ENCODE measurements at regions not wholly inside any gene's neighbourhood (a gene's known extent, or its start where the extent isn't known, plus 50 kb on each side); places are given as distances from the start of the nearest gene placed in this dataset.
"Not testable (repeated sequence)": the region's sequence is repeated elsewhere in the genome, so short reads cannot be mapped to it uniquely, and the experiment has no call there.

DNA sequence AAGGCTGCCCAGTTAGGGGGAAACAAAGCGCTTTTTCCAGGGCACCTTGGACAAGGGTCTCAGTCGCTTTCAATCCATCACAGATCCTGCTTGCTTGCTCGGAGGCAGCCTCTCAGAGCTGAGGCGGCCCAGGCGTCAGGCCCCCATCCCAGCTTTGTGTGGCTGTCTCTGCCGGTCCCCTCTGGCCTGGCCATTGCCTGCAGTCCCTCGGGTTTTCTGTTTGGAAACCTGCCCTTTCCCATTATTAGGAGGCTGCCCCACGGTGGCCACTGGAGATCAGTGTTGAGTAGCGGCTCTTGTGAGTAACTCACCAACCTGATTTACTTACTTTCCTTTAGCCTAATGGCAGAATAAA is 216.1 kb downstream of the GLRX3 start:
- DNase-seq = no peak

DNA sequence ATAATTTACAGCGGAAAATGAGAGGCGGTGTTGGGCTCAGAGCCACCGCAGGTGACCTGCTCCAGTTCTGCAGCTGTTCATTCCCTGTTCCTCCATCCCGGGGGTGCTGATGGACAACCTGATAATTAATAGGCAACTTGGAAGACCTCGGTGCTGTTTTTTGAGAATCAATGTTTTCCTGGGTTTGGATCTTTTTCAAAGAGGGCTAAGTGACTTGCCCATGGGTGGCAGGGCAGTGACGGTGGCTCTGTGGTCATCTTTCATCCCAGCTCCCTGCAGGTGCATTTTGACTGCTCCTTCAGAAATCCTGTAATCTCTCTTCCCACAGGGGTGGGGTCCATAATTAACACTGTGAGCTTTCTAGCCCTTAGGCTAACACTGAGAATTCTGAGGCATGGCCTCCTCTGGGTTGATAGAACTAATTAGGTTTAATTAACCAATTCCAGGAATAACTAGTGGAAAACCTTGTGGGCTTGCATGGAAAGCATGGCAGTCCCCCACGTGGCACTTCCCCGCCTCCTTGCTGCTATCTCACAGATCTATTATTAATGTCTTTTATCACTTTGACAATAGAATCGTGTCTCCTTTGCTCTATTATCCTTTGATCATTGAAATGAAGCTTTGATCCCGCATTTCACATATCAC is 217.9 kb downstream of the GLRX3 start:
- DNase-seq = no peak

- no peak for DNase-seq
These were observed 218.4 kb downstream of the GLRX3 start for GRCh38 chr10:130354573-130354954.

DNA sequence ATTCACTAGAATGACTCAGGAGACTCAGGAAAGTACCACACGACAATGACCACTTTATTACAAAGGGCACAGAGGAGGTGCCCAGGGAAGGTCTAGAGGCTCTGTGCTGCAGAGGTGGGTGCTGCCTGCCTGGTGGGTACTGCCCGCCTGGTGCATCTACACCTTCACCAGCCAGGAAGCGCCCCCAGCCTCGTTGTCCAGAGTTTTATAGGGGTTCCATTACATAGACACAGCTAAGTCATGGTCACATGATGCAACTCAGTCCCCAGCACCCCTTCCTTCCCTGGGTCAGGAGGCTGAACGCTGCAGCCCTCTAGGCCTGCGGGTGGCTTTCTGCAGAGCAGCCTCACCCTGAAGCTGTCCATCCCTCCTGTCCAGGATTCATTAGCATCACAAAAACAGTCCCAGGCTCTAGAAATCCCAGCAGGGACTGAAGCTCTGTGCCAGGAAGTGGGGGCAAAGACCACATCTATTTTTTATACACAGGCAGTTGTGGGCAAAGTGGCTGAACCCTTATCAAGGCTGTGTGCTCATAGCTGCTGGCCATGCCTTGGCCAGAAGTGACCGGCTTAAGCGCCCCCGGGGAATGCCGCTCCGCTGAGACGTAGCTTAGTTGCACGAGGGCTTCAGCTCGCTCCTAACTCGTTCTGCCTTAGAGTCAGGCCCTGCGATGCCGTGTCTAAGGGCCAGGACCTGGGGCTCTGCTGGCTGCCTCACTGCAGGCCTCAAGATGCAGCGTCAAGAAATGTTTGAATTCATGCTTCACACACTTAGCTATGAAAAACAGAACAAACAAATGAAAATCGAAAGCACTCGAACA is 219.0 kb downstream of the GLRX3 start:
- DNase-seq = no peak

DNA sequence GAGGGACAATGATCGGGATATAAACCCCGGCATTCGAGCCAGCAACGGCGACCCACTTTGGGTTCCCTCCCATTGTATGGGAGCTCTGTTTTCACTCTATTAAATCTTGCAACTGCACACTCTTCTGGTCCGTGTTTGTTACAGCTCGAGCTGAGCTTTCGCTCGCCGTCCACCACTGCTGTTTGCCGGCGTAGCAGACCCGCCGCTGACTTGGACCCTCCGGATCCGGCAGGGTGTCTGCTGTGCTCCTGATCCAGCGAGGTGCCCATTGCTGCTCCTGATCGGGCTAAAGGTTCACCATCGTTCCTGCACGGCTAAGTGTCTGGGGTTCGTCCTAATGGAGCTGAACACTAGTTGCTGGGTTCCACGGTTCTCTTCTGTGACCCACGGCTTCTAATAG is 220.2 kb downstream of the GLRX3 start:
- not testable (repeated sequence) for DNase-seq

GRCh38 chr10:130357226-130357625 is 221.0 kb downstream of the GLRX3 start:
- no peak for DNase-seq

DNA sequence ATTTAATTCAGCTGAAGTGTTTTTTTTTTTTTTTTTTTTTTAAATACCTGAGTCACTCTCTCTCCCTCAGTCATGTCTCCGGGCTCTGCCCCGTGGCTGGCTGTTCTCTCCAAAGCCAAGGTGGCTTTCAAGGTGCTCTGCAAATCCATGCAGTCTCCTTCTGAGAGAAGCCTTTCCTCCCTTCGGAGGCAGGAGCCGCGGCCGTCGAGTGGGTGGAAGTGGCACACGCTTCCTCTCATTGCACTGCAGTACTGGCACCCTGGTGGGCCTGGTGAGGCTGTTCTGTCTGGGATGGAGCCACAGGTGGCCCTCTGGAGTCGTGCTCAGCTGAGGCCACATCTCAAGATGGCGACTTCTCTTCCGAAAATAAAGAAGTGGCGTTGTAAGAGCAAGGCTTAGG is 221.8 kb downstream of the GLRX3 start:
- no peak for DNase-seq

- DNase-seq = no peak
These were observed 222.9 kb downstream of the GLRX3 start for GRCh38 chr10:130358981-130359650.

DNA sequence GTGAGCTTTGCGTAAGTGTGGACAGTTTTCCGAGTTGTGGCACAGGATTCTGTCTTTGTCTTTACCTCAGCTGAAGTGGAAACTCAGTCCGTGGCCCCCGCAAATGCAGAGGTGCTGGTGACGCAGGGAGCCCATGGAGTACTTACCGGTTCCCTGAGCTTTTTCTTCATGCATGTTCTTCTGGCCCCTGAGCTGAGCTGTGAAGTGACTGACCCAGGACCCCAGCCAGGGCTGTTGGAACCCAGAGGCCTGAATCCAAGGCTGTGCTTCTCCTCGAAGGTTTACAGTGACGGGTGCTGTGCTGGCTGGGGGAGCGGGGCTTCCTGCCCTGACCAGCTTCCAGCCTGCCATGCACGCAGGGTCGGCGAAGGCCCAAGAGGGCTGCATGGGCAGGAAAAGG is 223.5 kb downstream of the GLRX3 start:
- DNase-seq = no peak

DNA sequence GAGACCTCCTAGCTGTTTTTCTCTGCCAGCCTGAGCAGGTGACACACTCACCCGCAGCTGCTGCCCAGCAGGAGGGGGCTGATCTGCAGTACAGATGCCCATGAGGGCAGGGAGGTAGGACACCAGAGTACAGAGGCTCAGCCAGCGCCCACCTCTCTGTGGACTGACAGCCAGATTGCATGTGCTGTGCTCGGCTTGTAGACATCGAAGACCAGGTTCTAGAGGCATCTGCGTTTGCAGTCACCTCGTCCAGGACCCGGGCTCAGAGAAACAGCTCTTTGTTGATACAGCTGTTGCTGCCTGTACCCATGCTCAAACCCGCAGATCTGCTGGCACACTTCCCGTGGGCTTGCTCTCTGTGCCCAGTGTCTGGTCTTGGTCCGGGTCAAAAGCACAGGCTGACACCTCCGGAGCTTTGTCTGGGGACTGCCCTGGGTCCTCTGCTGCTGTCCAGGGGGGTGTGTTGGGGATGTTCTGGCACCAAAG is 224.7 kb downstream of the GLRX3 start:
- DNase-seq = no peak

DNA sequence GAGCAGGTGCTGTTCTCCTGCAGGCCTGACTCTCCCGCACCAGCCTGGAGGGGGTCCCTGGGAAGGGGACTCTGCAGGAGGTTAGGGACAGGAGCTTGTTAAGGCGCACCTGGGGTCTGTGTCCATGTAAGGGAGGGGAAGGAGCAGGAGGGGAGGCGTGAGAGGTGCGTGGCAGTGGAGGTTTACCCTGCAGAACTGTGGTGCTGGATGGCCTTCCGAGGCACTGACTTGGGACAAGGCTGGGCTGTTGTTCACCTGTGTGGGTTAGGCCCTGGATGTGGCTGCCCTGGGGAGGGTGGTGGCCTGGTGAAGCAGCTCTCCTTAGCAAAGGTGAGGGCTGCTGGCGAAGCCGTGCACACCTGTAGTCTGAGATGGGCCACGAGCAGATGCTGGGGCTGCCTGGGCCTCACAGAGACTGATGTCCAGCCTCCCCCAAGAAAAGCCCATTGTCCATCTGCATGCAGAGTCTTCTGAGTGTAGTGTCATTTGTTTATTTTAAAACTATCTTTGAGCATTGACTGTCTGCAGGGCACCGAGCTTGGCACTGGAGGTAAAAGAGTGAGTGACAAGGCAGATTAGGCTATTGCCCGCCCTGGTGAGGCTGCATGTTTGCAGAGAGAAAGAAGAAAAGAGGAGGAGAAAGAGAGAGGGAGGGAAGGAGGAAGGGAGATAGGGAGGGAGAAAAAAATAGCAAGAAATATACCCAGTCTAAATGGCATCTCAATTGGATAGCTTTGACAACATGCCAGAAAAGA is 225.3 kb downstream of the GLRX3 start:
- DNase-seq = no peak

GRCh38 chr10:130362308-130362761 is 226.1 kb downstream of the GLRX3 start:
- DNase-seq = no peak

DNA sequence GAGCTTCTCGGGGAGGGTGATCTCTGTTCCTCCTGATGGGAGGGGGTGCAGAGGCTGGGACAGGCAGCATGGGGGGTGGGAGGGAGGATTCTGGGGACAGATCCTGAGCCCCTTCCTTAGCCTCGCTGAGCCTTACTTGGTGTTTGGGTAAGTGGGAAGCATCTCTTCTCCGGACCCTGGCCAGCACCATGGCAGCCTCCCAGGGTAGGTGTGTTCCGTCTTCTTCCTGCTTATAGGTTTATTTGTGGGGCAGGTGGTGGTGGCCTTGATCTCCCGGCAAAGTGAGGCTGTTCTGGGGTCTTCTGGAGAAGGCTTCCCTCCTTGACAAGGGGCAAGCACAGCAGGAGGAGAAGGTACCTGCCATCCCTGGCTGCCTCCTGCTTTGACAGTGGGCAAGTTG is 226.9 kb downstream of the GLRX3 start:
- DNase-seq = no peak

GRCh38 chr10:130363899-130364445 is 227.8 kb downstream of the GLRX3 start:
- DNase-seq = no peak

GRCh38 chr10:130364631-130365411 is 228.6 kb downstream of the GLRX3 start:
- no peak for DNase-seq

DNA sequence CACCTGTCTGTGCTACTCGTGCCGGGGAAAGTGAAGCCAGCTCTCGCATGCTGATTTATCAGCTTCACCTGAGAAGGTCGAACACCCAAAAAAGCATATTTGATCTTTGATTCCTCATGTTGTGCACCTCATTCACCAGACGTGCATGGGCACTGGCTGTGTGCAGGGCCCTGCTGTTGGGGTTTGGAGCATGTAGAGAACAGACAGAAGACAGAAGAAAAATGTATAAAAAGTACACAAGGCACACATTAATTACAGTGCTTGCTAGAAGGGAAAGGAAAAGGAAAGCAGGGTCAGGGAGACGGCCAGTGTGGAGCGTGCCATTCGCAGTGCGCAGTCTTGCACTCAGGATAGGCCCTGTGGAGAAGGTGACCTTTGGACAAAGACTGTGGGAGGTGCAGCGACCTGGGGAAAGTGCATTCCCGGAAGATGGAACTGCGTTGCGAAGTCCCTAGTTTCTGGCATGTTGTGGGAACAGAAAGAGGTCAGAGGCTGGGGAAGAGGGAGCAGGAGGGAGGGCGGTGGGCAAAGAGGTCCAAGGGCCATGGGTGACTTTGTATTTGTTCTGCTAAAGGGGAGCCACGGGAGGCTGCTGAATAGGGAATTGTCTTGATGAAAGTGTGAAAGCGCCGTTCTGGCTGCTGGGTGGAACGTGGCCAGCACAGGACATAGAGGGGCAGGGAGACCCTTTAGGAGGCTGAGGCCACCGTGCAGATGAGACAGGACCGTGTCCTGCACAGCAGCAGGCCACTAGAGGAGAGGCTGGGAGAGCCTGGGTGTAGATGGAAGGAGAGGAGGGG is 232.8 kb downstream of the GLRX3 start:
- no peak for DNase-seq

GRCh38 chr10:130369645-130370381 is 233.6 kb downstream of the GLRX3 start:
- DNase-seq = no peak

GRCh38 chr10:130370721-130371120 is 234.5 kb downstream of the GLRX3 start:
- no peak for DNase-seq

GRCh38 chr10:130371156-130371555 is 235.0 kb downstream of the GLRX3 start:
- DNase-seq = no peak

DNA sequence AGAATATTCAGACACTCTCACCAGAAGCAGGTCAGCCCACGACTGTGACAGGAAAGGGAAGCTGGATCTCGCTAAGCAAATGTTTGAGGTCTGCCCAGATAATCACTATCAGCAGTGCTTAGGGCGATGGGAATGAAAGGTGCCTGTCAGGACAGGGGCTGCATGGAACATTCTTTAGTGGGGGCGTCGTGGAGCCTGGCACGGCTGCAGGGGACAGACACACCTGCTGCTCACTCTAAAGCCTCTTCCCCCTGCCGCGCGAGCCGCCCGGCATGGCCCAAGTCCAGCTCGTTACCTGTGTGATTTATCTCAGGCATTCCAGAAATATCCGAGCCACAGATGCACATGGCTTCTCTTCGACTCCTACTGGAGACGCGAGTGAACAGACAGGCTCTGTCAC is 235.5 kb downstream of the GLRX3 start:
- DNase-seq = no peak
